Esophagus squamous epithelium (tissue), 5 donors: ENCODE measurements at regions not wholly inside any gene's neighbourhood (a gene's known extent, or its start where the extent isn't known, plus 50 kb on each side); places are given as distances from the start of the nearest gene placed in this dataset.
"Not testable (repeated sequence)": the region's sequence is repeated elsewhere in the genome, so short reads cannot be mapped to it uniquely, and the experiment has no call there.

Experiments
- DNase-seq: peaks from one replicate; lab custom pipeline; 2025; lab: John Stamatoyannopoulos, UW
- H3K27ac ChIP-seq, 4 donors: fragments of 200-600 bp; sonication (generic); one replicate each; pipeline ENCODE4 v1.5.1; 2016 to 2019; ENCODE audit warnings: mild to moderate bottlenecking in 1 of 4
- H3K27me3 ChIP-seq, 4 donors: fragments of 200-600 bp; sonication (generic); 1 replicate in 3 of 4; 2 replicates in 1 of 4; pipeline versions ENCODE4 v1.5.1 to v1.6.0; 2017 to 2021; ENCODE audit warnings: antibody characterized with exemption in 1 of 4
- H3K36me3 ChIP-seq, 3 donors: fragments of 200-600 bp; sonication (generic); one replicate each; pipeline ENCODE4 v1.5.1; 2016 to 2019
- H3K4me1 ChIP-seq, 3 donors: fragments of 200-600 bp; sonication (generic); one replicate each; pipeline ENCODE4 v1.5.1; 2017 to 2019
- H3K4me3 ChIP-seq, 4 donors: fragments of 200-600 bp; sonication (generic); 1 replicate in 3 of 4; 2 replicates in 1 of 4; pipeline ENCODE4 v1.5.1; 2016 to 2019; ENCODE audit warnings: mild to moderate bottlenecking in 2 of 4, moderate library complexity in 1 of 4
- H3K9me3 ChIP-seq, 3 donors: fragments of 200-600 bp; sonication (generic); one replicate each; pipeline ENCODE4 v1.5.1; 2016 to 2019
- POLR2A ChIP-seq, 4 donors: fragments of 450-650 bp; IDR thresholded peaks; one replicate each; pipeline ENCODE4 v1.6.1; 2017; ENCODE audit warnings: antibody characterized with exemption in 4 of 4, mild to moderate bottlenecking in 4 of 4, moderate library complexity in 3 of 4
- WGBS, 2 donors: methylation state at CpG; one replicate each; pipeline ENCODE4 v1.1.5; 2018; 5-methylcytosine and 5-hydroxymethylcytosine counted together
- intact Hi-C: fragments of 100-400 bp; cut with DNase I; formaldehyde crosslinking; loops from one replicate; pipeline ENCODE4 v1.15.0; 2022
- TF ChIP-seq, protein P1 (sequence below), 6 experiments: fragments of 450-650 bp in 4 of 6; fragments of 200-600 bp in 2 of 6; sonication (generic) in 2 of 6; IDR thresholded peaks; one replicate each; pipeline ENCODE4 v1.5.1; 2016 to 2019; ENCODE audit warnings: antibody characterized with exemption in 6 of 6, mild to moderate bottlenecking in 4 of 6, moderate library complexity in 4 of 6
- donor health status: DM: yes; HTN: yes; CAD: no.

DNA sequence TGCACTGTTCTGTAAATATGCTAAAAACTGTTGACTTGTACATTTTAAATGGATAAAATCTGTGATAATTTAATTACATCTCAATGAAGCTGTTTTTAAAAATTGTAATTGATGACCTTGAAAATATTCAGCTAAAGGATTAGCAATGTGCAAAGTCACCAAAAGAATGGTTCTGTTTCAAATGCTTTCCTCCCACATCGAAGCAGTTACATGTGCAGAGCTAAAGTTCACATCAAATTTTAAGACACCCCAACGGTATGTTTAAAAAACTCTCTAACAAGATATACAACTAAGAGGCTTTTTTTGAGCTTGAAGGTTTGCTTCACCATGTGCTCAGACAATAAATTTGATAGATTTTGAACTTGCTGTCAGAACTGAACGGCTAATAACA lies 114.6 kb upstream of the KRAS start:
- Histone ChIP-seq H3K4me3 (no peak overlapping the region), H3K9me3 (no peaks in the 10 kb centered on the region), H3K27ac (no peak overlapping the region), H3K4me1 (peaks cover 0 to 13% (median 0%) of the 10 kb centered on the region in 3 donors), H3K27me3 (no peaks in the 10 kb centered on the region), H3K36me3 (no peaks in the 10 kb centered on the region)
- TF ChIP-seq POLR2A (IDR thresholded peaks at IDR 0.05) = no peak
- DNase-seq = no peak
- intact Hi-C loops = no loop called here
- 39 to 59% methylated on average over 3 of the region's 3 CpGs for WGBS, 2 donors

DNA sequence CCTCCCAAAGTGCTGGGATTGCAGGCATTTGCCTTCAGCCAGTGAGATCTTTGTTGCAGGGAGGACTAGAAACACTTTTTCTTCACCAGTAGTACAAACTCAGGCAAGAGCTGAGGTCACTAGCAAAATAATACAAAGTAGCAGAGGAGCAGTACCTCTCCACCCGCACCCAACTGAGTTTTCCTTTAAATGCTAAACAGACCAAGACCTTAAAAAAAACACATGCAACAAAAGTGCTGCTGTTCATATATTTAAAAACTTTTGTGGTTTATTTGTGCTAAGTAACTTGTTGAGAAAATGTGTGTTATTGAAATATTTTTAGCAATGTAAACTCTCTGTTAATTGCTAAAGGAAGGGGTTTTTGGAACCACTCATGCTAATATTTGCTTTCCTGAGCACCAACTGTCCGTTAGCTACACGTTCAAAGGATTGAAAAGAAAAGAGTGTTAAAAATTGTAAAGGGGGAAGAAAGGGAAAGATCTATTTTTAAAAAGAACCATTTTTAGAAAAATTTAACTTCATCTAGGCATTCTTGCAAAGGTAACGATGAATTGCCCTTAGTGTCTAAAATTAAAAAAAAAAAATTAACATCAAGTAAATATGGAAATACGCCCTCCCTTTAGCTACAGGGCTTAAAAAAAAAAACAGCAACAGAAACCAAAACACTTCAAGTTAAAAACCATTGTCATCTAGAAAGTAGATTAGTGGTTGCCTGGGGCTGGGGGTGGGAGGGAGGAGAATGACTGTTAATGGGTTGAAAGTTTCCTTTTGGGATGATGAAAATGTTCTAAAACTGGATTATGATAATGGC lies 114.0 kb upstream of the KRAS start:
- 36 to 50% methylated on average over 5 of the region's 5 CpGs for WGBS, 2 donors
- no peak for DNase-seq
- H3K9me3 ChIP-seq = no peaks in the 10 kb centered on the region
- no peak overlapping the region for H3K27ac ChIP-seq
- H3K4me1 ChIP-seq = peaks cover 0 to 13% (median 0%) of the 10 kb centered on the region in 3 donors
- H3K27me3 ChIP-seq = no peaks in the 10 kb centered on the region
- intact Hi-C loops = no loop called here
- H3K4me3 ChIP-seq = no peak overlapping the region
- no peaks in the 10 kb centered on the region for H3K36me3 ChIP-seq
- no peak for TF ChIP-seq POLR2A (IDR thresholded peaks at IDR 0.05)
- TF ChIP-seq, protein P1, sequence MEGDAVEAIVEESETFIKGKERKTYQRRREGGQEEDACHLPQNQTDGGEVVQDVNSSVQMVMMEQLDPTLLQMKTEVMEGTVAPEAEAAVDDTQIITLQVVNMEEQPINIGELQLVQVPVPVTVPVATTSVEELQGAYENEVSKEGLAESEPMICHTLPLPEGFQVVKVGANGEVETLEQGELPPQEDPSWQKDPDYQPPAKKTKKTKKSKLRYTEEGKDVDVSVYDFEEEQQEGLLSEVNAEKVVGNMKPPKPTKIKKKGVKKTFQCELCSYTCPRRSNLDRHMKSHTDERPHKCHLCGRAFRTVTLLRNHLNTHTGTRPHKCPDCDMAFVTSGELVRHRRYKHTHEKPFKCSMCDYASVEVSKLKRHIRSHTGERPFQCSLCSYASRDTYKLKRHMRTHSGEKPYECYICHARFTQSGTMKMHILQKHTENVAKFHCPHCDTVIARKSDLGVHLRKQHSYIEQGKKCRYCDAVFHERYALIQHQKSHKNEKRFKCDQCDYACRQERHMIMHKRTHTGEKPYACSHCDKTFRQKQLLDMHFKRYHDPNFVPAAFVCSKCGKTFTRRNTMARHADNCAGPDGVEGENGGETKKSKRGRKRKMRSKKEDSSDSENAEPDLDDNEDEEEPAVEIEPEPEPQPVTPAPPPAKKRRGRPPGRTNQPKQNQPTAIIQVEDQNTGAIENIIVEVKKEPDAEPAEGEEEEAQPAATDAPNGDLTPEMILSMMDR (IDR thresholded peaks at IDR 0.05) = no peak

DNA sequence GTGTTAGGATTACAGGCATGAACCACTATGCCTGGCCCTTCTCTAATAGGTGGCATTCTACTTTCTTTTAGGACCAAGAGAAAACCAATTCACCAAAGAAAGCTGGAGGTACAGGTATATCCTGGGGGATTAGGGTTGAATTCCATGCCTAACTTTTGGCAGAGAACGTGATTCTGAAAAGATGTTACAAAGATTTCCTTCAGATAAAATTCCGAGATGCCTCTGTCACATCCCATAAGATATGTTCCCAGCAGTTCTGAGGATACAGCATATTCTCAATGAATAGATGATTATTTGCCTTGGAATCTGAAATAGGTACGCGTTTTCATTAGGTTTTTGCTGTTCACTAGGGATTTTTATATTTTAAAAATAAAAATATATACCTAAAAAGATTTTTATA lies 111.9 kb upstream of the KRAS start:
- intact Hi-C loops = no loop called here
- DNase-seq = no peak
- TF ChIP-seq, protein P1 (IDR thresholded peaks at IDR 0.05) = no peak
- TF ChIP-seq POLR2A (IDR thresholded peaks at IDR 0.05) = no peak
- no peaks in the 10 kb centered on the region for H3K9me3 ChIP-seq
- H3K27ac ChIP-seq = no peak overlapping the region
- no peaks in the 10 kb centered on the region for H3K4me1 ChIP-seq
- H3K27me3 ChIP-seq = no peaks in the 10 kb centered on the region
- 93 to 94% methylated on average over 4 of the region's 4 CpGs for WGBS, 2 donors
- no peaks in the 10 kb centered on the region for H3K36me3 ChIP-seq
- no peak overlapping the region for H3K4me3 ChIP-seq

DNA sequence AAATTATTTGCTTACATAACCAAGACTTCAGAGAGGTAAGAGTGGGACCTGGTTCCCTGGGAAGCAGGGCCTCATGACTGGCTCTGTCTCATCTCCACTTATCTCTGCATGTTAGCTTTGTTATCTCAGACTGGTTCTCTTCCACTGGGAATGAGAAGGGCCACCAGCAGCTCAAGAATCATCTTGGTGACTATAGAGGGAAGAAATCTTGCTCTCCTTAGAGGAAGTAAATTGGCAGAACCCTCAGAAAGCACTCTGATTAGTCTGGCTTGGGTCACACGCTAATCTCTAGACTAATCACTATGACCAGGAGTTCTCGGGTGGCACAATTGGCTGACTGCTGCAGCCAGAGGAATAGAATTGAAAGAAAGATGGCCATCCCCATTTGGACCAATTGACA lies 110.8 kb upstream of the KRAS start:
- no peak for DNase-seq
- no peaks in the 10 kb centered on the region for H3K9me3 ChIP-seq
- H3K27me3 ChIP-seq = no peaks in the 10 kb centered on the region
- WGBS, 2 donors = 40 to 93% methylated on average over 1 to 2 of the region's 2 CpGs
- no peaks in the 10 kb centered on the region for H3K36me3 ChIP-seq
- TF ChIP-seq POLR2A (IDR thresholded peaks at IDR 0.05) = no peak
- TF ChIP-seq, protein P1 (IDR thresholded peaks at IDR 0.05) = no peak
- H3K4me1 ChIP-seq = no peaks in the 10 kb centered on the region
- no peak overlapping the region for H3K4me3 ChIP-seq
- intact Hi-C loops = no loop called here
- H3K27ac ChIP-seq = no peak overlapping the region

DNA sequence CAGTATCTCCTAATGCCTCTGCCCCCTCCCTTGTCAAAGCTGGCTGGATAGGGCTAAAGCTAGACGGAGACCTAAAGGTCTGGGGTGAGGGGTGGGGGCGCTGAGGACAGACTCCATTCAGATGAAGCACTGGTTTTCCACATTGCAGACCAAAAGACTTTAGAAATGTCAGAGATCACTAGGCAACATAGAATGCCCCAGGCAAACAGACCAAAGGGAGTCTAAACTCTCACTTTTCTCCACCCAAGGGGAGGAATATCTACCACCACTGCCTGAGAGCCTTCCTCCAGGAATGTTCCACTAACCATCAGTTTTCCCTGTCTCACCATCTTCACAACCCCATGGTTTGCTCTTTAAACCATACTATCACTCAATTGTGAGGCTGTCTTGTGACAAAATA lies 106.9 kb upstream of the KRAS start:
- no peak for DNase-seq
- H3K4me3 ChIP-seq = no peak overlapping the region
- WGBS, 2 donors = 71 to 86% methylated on average over 2 of the region's 2 CpGs

DNA sequence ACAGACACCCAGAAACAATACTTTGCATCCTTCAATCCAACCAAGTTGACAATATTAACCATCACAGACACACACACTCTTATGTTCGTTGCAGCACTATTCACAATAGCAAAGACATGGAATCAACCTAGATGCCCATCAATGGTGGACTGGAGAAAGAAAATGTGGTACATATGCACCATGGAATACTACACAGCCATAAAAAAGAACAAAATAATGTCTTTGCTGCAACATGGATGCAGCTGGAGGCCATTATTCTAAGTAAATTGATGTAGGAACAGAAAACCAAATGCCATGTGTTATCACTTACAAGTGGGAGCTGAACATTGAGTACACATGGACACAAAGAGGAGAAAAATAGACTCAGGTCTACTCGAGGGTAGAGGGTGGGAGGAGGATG lies 102.2 kb upstream of the KRAS start:
- H3K4me1 ChIP-seq, H3K27me3 ChIP-seq, intact Hi-C loops, H3K9me3 ChIP-seq, DNase-seq, H3K4me3 ChIP-seq, H3K27ac ChIP-seq, H3K36me3 ChIP-seq: not testable (repeated sequence)
- WGBS, 2 donors = 73 to 84% methylated on average over 2 of the region's 2 CpGs

More for the DNA sequence above, 106.9 kb upstream of the KRAS start:
- H3K9me3 ChIP-seq = no peaks in the 10 kb centered on the region
- intact Hi-C loops = no loop called here
- no peak overlapping the region for H3K27ac ChIP-seq
- H3K4me1 ChIP-seq = no peaks in the 10 kb centered on the region
- H3K36me3 ChIP-seq = no peaks in the 10 kb centered on the region
- TF ChIP-seq, protein P1 (IDR thresholded peaks at IDR 0.05) = no peak
- no peak for TF ChIP-seq POLR2A (IDR thresholded peaks at IDR 0.05)
- no peaks in the 10 kb centered on the region for H3K27me3 ChIP-seq
